Stimulated activated CD4-positive, alpha-beta T cell treated with anti-CD3 and anti-CD28 coated beads, Interleukin-12 subunit alpha, Interleukin-12 subunit beta, amount 100 ng/mL, for 4 hours (primary cell): ENCODE measurements at regions not wholly inside any gene's neighbourhood (a gene's known extent, or its start where the extent isn't known, plus 50 kb on each side); places are given as distances from the start of the nearest gene placed in this dataset.
"Not testable (repeated sequence)": the region's sequence is repeated elsewhere in the genome, so short reads cannot be mapped to it uniquely, and the experiment has no call there.

Experiments
- DNase-seq: peaks from one replicate; pipeline ENCODE4 v3.0.0-alpha.2; 2020

- DNase-seq: not testable (repeated sequence)
These were observed 549.4 kb downstream of the TRAM1L1 start for GRCh38 chr4:116536024-116536423.

DNA sequence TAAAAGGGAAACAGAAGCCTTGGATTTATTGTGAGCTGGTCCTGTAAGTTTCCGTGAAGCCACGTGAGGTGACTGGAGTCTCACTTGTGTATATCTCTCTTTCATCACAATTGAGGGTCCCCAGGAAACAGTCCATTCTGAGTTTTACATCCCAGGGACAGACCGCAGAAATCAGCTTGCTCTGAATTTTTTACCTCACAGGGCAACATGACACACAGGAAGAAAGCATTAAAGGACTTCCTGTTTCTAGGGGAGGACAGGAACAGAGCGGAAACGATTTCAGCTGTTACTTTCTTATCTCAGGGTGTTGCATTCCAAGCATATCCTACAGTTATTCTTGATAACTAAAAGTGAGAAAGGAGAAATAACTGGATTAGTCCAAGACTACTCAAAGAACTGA, 553.5 kb downstream of the TRAM1L1 start:
- no peak for DNase-seq

DNA sequence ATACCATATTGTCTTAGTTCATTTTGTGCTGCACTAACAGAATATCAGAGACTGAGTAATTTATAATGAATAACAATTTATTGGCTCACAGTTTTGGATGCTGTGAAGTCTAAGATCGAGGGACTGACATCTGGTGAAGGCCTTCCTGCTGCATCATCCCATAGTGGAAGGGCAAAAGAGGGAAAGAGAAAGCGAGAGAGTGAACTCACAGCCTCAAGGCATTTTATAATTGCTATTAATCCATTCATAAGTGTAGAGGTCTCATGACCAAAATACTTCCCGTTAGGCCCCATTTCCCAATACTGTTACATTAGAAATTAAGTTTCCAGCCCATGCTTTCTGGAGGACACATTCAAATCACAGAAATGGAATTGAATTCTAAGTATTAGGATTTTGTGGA, 554.4 kb downstream of the TRAM1L1 start:
- no peak for DNase-seq

DNA sequence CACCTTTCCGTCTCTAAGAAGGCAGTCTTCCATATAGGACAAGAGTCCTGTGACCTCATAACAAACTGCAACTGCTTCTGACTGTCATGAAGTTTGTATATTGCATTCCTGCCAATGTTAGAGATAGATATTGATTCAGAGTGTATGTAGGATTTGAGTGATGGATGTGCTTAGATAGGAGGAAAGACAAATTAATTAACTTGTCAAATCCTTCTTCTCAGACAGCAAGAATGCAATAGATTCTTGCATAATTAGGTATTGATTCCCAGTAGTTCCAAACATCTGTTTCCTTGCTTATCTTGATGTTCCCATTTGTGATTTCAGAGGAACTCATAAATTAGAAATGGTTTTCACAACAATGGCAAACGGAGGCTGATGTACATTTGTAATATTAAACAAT, 555.3 kb downstream of the TRAM1L1 start:
- no peak for DNase-seq

DNA sequence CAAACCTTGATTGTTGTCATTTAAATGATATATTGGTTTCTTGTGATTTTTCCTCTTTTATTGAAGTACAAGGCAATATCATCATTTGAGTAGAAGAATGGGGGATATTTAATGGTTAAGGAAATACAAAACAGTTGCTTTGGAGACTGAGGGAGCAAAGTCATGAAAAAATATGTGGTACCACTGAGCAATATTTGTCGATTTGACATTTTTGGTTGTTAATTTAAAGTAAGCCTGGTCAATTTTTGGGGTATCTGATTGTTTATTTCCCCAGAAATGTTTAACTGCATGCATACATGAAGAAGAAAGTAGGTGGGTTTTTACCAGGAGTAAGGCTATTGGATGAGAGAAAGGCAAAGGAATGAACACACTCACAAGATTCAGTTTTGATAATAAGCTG, 556.2 kb downstream of the TRAM1L1 start:
- no peak for DNase-seq

- no peak for DNase-seq
These were observed 562.5 kb downstream of the TRAM1L1 start for GRCh38 chr4:116522922-116523321.

- DNase-seq: no peak
These were observed 564.5 kb downstream of the TRAM1L1 start for GRCh38 chr4:116520886-116521285.

- DNase-seq: no peak
These were observed 568.7 kb downstream of the TRAM1L1 start for GRCh38 chr4:116516711-116517110.

- DNase-seq: no peak
These were observed 569.4 kb downstream of the TRAM1L1 start for GRCh38 chr4:116515959-116516358.

DNA sequence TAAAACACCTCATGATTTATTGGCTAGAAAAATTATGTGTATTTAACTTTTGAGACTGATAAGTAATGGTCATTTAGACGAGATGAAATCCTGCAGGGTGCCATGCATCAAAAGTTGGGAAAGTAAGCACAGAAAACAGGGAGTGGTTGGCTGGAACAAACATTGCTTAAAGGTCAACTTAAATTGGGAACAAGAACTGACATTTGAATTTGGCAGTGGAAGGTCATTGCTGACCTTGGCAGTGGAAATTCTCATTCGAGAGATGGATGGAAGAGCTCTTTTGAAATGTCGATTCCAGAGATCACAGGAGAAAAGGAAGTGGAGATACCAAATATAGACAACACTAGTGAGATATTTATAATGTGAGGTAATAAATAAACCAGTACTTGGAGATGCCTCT, 572.8 kb downstream of the TRAM1L1 start:
- DNase-seq: no peak

- no peak for DNase-seq
These were observed 583.4 kb downstream of the TRAM1L1 start for GRCh38 chr4:116501954-116502353.

GRCh38 chr4:116500225-116500624, 585.2 kb downstream of the TRAM1L1 start:
- no peak for DNase-seq

DNA sequence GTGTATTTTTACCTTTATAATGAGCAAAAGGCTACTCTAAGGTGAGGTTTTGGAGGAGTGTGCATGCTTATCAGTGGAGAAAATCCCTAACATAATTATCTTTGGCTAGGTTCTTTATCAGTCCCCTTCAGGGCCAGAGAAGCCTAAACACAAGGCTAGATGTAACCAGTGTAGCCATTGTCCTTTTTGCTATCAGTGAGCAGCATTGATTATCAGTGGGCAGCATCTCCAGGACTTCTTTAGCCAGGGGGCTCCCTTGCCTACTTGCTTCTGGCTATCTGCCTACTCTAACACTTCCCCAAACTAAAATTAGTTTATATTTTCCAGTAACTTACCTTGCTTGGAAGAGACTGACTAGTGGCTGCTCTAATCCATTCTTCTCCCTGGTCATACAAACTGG, 595.6 kb downstream of the TRAM1L1 start:
- no peak for DNase-seq

GRCh38 chr4:116486401-116486800, 599.0 kb downstream of the TRAM1L1 start:
- DNase-seq: no peak

- DNase-seq: no peak
These were observed 604.8 kb downstream of the TRAM1L1 start for GRCh38 chr4:116480546-116480945.

- DNase-seq: no peak
These were observed 607.0 kb downstream of the TRAM1L1 start for GRCh38 chr4:116478343-116478742.

DNA sequence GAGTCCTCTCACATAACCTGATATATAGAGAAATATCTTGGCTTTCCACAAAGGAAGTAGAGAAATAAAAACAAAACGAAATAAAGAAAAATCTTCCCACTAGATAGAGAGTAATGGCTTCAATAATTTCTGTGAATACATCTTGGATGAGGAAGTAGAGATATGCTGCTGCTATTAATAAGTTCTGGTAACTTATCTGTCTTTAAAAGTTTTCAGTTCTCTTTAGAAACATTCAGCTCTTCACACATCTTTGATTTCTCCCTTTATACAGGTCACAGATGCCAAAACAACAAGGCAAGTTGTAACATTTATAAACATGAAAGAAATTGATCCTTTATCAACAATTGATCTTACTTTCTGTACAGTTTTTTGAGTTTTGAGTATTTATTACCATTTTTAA, 615.8 kb downstream of the TRAM1L1 start:
- DNase-seq: no peak

- no peak for DNase-seq
These were observed 632.2 kb downstream of the TRAM1L1 start for GRCh38 chr4:116453127-116453526.

- DNase-seq: no peak
These were observed 635.6 kb downstream of the TRAM1L1 start for GRCh38 chr4:116449764-116450163.

GRCh38 chr4:116444117-116444516, 641.3 kb downstream of the TRAM1L1 start:
- DNase-seq: no peak

GRCh38 chr4:116438981-116439729, 646.2 kb downstream of the TRAM1L1 start:
- no peak for DNase-seq

- no peak for DNase-seq
These were observed 647.0 kb downstream of the TRAM1L1 start for GRCh38 chr4:116438417-116438816.

GRCh38 chr4:116427666-116428065, 657.7 kb downstream of the TRAM1L1 start:
- DNase-seq: no peak

DNA sequence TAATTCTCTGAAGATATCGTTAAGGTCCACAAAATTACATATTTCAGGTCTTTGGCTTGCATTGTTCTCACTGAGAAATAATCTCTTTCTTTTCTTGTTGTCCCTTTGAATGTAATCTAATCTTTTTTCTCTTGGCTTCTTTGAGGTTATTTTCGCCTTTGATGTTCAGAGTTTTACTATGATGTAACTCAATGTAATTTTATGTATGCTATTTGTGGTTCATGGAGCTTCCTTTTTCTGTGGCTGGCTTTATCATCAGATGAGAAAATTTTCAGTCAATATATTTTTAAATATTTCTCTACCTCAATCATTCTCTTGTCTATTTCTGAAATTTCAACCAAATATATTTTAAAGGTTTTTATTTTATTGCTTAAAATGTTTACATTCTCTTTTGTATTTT, 672.2 kb downstream of the TRAM1L1 start:
- DNase-seq: no peak

GRCh38 chr4:116401293-116401692, 684.1 kb downstream of the TRAM1L1 start:
- no peak for DNase-seq
